IMR-90 (cell line): ENCODE measurements at regions not wholly inside any gene's neighbourhood (a gene's known extent, or its start where the extent isn't known, plus 50 kb on each side); places are given as distances from the start of the nearest gene placed in this dataset.

Experiments
- ATAC-seq: fragments of 200-7000 bp; cut with Tn5 transposase; 2 replicates; pipeline ENCODE4 v1.9.1; 2020; ENCODE audit warnings: low read depth, mild to moderate bottlenecking, moderate library complexity
- BruUV-seq: library from RNA; stranded (reverse); fragments of 400-500 nt; replicated peaks from 2 replicates; lab custom pipeline; 2021; lab: Mats Ljungman, UMichigan
- CTCF ChIA-PET: fragments of 300-600 bp; formaldehyde crosslinking; extraction: SDS; loops from one replicate; lab custom pipeline; 2021; ENCODE audit warnings: antibody characterized with exemption; lab: Yijun Ruan, JAX
- POLR2A ChIA-PET: fragments of 300-600 bp; sonication (Branson Sonifier 250); formaldehyde crosslinking; loops from one replicate; lab custom pipeline; 2022; ENCODE audit warnings: antibody characterized with exemption; ENCODE audit not compliant: unreplicated experiment; lab: Charles Lee
- DNase-seq: peaks from one replicate; pipeline ENCODE4 v3.0.0; 2013
- H2AFZ ChIP-seq: replicated peaks from 2 replicates; pipeline ENCODE3; 2013; ENCODE audit warnings: low read length, mild to moderate bottlenecking; ENCODE audit not compliant: poor library complexity
- H2AK5ac ChIP-seq: 2 replicates; pipeline ENCODE4 v1.6.1; 2013; ENCODE audit warnings: low read depth, low read length, inconsistent platforms
- H2AK9ac ChIP-seq: replicated peaks from 2 replicates; pipeline ENCODE3; 2013; ENCODE audit warnings: mild to moderate bottlenecking, low read depth, low read length, moderate library complexity; ENCODE audit not compliant: poor library complexity
- H2BK120ac ChIP-seq: 2 replicates; pipeline ENCODE4 v1.6.1; 2013; ENCODE audit warnings: low read depth, low read length, inconsistent platforms
- H2BK15ac ChIP-seq: 3 replicates; pipeline ENCODE4 v1.6.1; 2013; ENCODE audit warnings: low read depth, low read length, inconsistent platforms
- H2BK20ac ChIP-seq: 2 replicates; pipeline ENCODE4 v1.6.1; 2013; ENCODE audit warnings: low read depth, mild to moderate bottlenecking, inconsistent platforms, low read length, moderate library complexity
- H2BK5ac ChIP-seq: 2 replicates; pipeline ENCODE4 v1.6.1; 2013; ENCODE audit warnings: mild to moderate bottlenecking, low read depth, low read length, inconsistent platforms; ENCODE audit not compliant: poor library complexity, severe bottlenecking
- H3K14ac ChIP-seq: replicated peaks from 2 replicates; pipeline ENCODE4 v1.6.1; 2013; ENCODE audit warnings: low read depth, low read length, inconsistent platforms
- H3K18ac ChIP-seq: 2 replicates; pipeline ENCODE4 v1.6.1; 2013; ENCODE audit warnings: low read depth, low read length, control low read depth
- H3K23ac ChIP-seq: 2 replicates; pipeline ENCODE4 v1.6.1; 2013; ENCODE audit warnings: low read depth, low read length, inconsistent platforms
- H3K27ac ChIP-seq: 2 replicates; pipeline ENCODE4 v1.5.1; 2013; ENCODE audit warnings: mild to moderate bottlenecking, control low read depth, low read length; ENCODE audit not compliant: insufficient read depth
- H3K27me3 ChIP-seq: 2 replicates; pipeline ENCODE4 v1.6.1; 2013; ENCODE audit warnings: low read length; ENCODE audit not compliant: control insufficient read depth, insufficient read depth
- H3K36me3 ChIP-seq: 2 replicates; pipeline ENCODE4 v1.6.1; 2013; ENCODE audit warnings: low read length, mixed read lengths; ENCODE audit not compliant: control insufficient read depth, insufficient read depth
- H3K4ac ChIP-seq: 2 replicates; pipeline ENCODE4 v1.6.1; 2013; ENCODE audit warnings: low read depth, low read length, inconsistent platforms
- H3K4me1 ChIP-seq: 2 replicates; pipeline ENCODE4 v1.6.1; 2013; ENCODE audit warnings: low read length, mixed read lengths; ENCODE audit not compliant: control insufficient read depth, insufficient read depth
- H3K4me2 ChIP-seq: 2 replicates; pipeline ENCODE4 v1.6.1; 2013; ENCODE audit warnings: low read depth, mild to moderate bottlenecking, control low read depth, low read length, moderate library complexity
- H3K4me3 ChIP-seq: 2 replicates; pipeline ENCODE4 v1.5.1; 2013; ENCODE audit warnings: low read depth, mild to moderate bottlenecking, control low read depth, low read length, moderate library complexity; ENCODE audit not compliant: insufficient read depth
- H3K56ac ChIP-seq: 2 replicates; pipeline ENCODE4 v1.6.1; 2013; ENCODE audit warnings: low read length, inconsistent platforms; ENCODE audit not compliant: insufficient read depth; ENCODE audit errors: extremely low read depth
- H3K79me1 ChIP-seq, 2 experiments: 2 replicates each; pipeline ENCODE4 v1.6.1; 2013; ENCODE audit warnings: low read length in 2 of 2, inconsistent platforms in 1 of 2, low read depth in 1 of 2
- H3K9ac ChIP-seq: 2 replicates; pipeline ENCODE4 v1.6.1; 2013; ENCODE audit warnings: low read depth, low read length, control low read depth
- H3K9me1 ChIP-seq: 2 replicates; pipeline ENCODE4 v1.6.1; 2013; ENCODE audit warnings: low read length, inconsistent platforms; ENCODE audit not compliant: insufficient read depth
- H3K9me3 ChIP-seq: 2 replicates; pipeline ENCODE4 v1.6.1; 2013; ENCODE audit warnings: low read length; ENCODE audit not compliant: control insufficient read depth, insufficient read depth
- H4K20me1 ChIP-seq: 2 replicates; pipeline ENCODE4 v1.6.1; 2013; ENCODE audit warnings: low read length, inconsistent platforms; ENCODE audit not compliant: insufficient read depth
- H4K5ac ChIP-seq: 2 replicates; pipeline ENCODE4 v1.6.1; 2013; ENCODE audit warnings: mild to moderate bottlenecking, low read depth, low read length, control low read depth
- H4K8ac ChIP-seq, 2 experiments: 2 replicates each; pipeline ENCODE4 v1.6.1; 2013; ENCODE audit warnings: low read depth in 2 of 2, low read length in 2 of 2, control low read depth in 1 of 2, inconsistent platforms in 1 of 2
- H4K91ac ChIP-seq: 2 replicates; pipeline ENCODE4 v1.6.1; 2013; ENCODE audit warnings: low read depth, low read length, inconsistent platforms; ENCODE audit not compliant: insufficient read depth
- BHLHE40 ChIP-seq: fragments of 150-350 bp; IDR thresholded peaks from 2 replicates; pipeline ENCODE4 v1.6.1; 2016; ENCODE audit warnings: mild to moderate bottlenecking, low read depth, low read length
- MAFK ChIP-seq: IDR thresholded peaks from 2 replicates; pipeline ENCODE4 v1.6.1; 2012; ENCODE audit warnings: low read depth, low read length, improper control_type of control experiment
- MAZ ChIP-seq: IDR thresholded peaks from 2 replicates; pipeline ENCODE4 v1.6.1; 2012; ENCODE audit warnings: low read depth, mild to moderate bottlenecking, low read length, improper control_type of control experiment, moderate library complexity, borderline replicate concordance
- MXI1 ChIP-seq: IDR thresholded peaks from 2 replicates; pipeline ENCODE4 v1.6.1; 2012; ENCODE audit warnings: low read depth, mild to moderate bottlenecking, low read length, moderate library complexity, borderline replicate concordance
- NFE2L2 ChIP-seq: fragments of 150-350 bp; IDR thresholded peaks from 2 replicates; pipeline ENCODE4 v1.6.1; 2016; ENCODE audit warnings: low read depth, mild to moderate bottlenecking, low read length
- WGBS, 2 experiments: methylation state at CpG; one replicate each; pipeline versions ENCODE4 v1.1.5 to v1.1.7; 2013; ENCODE audit warnings: missing lambda C conversion rate in 2 of 2; ENCODE audit not compliant: insufficient read length in 1 of 2; ENCODE audit errors: extremely low coverage in 2 of 2; 5-methylcytosine and 5-hydroxymethylcytosine counted together
- dilution Hi-C: fragments of 300-500 bp; cut with HindIII; formaldehyde crosslinking; loops from one replicate; pipeline ENCODE4 v1.14.3; 2018; ENCODE audit warnings: low sequenced_read_pairs; ENCODE audit not compliant: unreplicated experiment
- in situ Hi-C: fragments of 300-500 bp; cut with MboI; formaldehyde crosslinking; loops from 3 replicates; pipeline ENCODE4 v1.14.3; 2019; ENCODE audit warnings: low sequenced_read_pairs, inconsistent platforms, mixed read lengths
- intact Hi-C: fragments of 100-400 bp; cut with micrococcal nuclease; formaldehyde crosslinking; loops from 2 replicates; pipeline ENCODE4 v1.10.0; 2022

DNA sequence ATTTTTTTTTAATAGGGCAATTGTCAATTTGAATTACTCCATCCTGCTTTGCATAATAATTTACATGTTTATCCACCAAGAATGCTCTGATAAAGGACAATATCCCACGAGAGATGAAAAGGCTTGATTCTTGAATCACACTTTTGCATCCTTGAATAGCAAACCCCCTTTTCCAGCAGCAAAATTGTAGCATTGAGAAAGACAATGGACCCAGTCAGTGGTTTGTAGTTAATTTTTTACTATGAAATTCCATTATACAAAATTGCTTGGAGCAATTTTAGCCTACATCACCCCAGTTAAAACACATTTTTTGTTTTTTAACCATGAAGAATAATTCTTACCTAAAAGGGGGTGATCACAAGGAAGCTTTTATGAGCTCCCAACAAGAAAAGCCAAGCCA is 255.1 kb downstream of the RND3 start:
- no peak overlapping the region for H3K9ac ChIP-seq
- no peaks in the 10 kb centered on the region for H3K36me3 ChIP-seq
- H2BK120ac ChIP-seq = no peak overlapping the region
- no peak overlapping the region for H4K8ac ChIP-seq
- H2BK5ac ChIP-seq = no peak overlapping the region
- H3K4ac ChIP-seq = no peak overlapping the region
- H3K79me1 ChIP-seq = no peaks in the 10 kb centered on the region
- peaks cover 6% of the 10 kb centered on the region for H3K4me1 ChIP-seq
- H3K27me3 ChIP-seq = no peaks in the 10 kb centered on the region
- TF ChIP-seq MXI1 = no peak
- no peak for TF ChIP-seq MAZ
- no peak for TF ChIP-seq NFE2L2
- no peak for TF ChIP-seq MAFK
- TF ChIP-seq BHLHE40 = no peak
- H4K20me1 ChIP-seq = no peaks in the 10 kb centered on the region
- intact Hi-C loops (loop anchor here (5.0 kb wide), 1 partner anchor 105 kb away; no protein-coding TSS in a partner anchor), in situ Hi-C loops (no loop called here), dilution Hi-C loops (no loop called here)
- H2AK5ac ChIP-seq = no peak overlapping the region
- ATAC-seq (no peak), DNase-seq (no peak)
- CTCF ChIA-PET = no interaction called here
- H3K18ac ChIP-seq = no peak overlapping the region
- POLR2A ChIA-PET = no interaction called here
- H2AK9ac ChIP-seq = no peak overlapping the region
- H3K27ac ChIP-seq = no peak overlapping the region
- no peaks in the 10 kb centered on the region; the same call in 1 of the 2 replicates for H3K9me1 ChIP-seq
- no peaks in the 10 kb centered on the region for H3K9me3 ChIP-seq
- H2BK20ac ChIP-seq = no peak overlapping the region
- no peak overlapping the region for H3K23ac ChIP-seq
- H3K4me2 ChIP-seq = no peak overlapping the region
- no peak overlapping the region for H3K14ac ChIP-seq
- H4K91ac ChIP-seq = no peak overlapping the region
- H4K5ac ChIP-seq = no peak overlapping the region
- no peak overlapping the region for H2AFZ ChIP-seq
- no CpG with 5 or more reads among the region's 1 CpG for WGBS, 2 experiments
- H3K56ac ChIP-seq = no peak overlapping the region
- H2BK15ac ChIP-seq = no peak overlapping the region
- no TSS peak for BruUV-seq
- no peak overlapping the region for H3K4me3 ChIP-seq
